HG02973 (cell line): ENCODE measurements at regions not wholly inside any gene's neighbourhood (a gene's known extent, or its start where the extent isn't known, plus 50 kb on each side); places are given as distances from the start of the nearest gene placed in this dataset.
A peak's percentile ranks its signal among the peaks of the same experiment; 100 is the strongest.
"Not testable (repeated sequence)": the region's sequence is repeated elsewhere in the genome, so short reads cannot be mapped to it uniquely, and the experiment has no call there.

Source experiments
- ATAC-seq: cut with Tn5 transposase; IDR thresholded peaks from one replicate; pipeline ENCODE4 v1.9.1; 2021; ENCODE audit warnings: moderate library complexity; ENCODE audit not compliant: unreplicated experiment

DNA sequence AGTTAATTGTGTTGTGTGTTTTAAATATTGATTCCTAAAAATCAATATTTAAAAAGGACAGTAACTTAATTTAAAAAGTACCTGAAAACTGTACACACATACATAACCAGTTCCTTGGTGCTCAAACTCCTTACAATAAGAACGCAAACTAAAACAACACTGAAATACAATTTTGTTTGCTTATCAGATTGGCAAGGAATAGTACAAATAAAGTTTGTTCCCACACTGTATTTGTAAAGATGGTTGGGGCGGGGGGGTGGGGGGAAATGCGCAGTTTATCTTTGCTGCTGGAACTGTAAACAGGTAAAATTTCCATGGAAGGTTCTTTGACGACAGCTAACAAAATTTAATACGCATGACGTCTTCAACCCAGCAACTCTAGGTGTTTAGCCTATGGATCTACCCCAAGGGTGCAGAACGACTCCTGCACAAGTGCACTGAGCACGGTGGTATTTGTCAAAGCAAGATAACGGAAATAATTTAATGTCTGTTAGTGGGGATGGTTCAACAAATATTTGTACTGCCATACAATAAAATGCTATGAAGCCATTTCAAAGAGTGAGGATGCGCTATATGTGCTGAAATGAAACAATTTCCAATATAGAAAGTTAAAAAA is 96.5 kb downstream of the ING1 start:
- ATAC-seq, result no peak

DNA sequence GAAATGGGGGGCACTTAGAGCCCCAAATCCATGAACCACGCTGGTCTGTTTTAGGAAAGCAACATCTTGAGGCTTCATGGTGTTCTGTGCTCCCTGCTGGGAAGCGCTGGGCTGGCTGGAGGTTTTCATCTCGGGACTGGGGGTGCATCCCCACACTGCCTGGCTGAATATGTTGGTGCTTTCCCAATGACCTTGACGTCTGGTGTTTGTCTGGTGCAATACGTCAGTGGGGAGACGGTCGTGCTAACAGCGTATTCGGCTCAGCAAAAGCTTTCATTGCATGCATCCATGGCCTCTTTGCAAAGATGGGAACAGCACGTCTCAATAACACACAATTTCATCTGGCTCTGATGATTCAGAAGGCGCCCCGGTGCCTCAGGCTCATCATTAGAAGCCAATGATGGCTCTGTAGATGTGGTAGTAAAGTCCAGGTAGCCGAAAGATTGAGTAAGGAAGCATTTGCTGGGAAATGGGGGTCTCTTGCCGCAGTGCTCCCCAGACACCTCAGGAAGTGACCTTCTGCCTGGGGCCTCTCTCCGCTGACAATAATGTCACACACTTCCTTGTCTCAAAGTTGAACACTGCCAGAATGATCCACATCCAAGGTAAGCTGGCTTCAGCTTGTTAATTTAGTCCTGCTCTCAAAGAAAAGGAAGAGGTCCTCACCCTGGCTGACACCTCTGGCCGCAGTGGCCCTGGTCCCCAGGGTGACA is 97.7 kb downstream of the ING1 start:
- ATAC-seq, result no peak

DNA sequence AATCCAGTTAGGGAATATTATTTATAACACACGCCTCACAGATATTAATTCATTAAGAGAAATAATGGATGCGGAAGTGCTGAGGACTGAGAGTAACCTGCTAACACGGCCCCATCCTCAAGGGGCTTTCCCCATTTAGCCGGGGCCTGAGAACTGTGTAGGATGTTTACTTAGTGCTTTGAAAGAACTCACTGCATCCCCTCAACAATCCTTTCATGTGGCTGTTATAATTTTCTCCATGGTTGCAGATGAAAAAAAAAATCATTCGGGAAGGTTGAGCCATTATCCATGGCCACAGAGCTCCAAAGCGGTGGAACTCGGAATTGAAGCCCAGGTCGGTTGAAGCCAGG is 98.2 kb downstream of the ING1 start:
- no peak for ATAC-seq

DNA sequence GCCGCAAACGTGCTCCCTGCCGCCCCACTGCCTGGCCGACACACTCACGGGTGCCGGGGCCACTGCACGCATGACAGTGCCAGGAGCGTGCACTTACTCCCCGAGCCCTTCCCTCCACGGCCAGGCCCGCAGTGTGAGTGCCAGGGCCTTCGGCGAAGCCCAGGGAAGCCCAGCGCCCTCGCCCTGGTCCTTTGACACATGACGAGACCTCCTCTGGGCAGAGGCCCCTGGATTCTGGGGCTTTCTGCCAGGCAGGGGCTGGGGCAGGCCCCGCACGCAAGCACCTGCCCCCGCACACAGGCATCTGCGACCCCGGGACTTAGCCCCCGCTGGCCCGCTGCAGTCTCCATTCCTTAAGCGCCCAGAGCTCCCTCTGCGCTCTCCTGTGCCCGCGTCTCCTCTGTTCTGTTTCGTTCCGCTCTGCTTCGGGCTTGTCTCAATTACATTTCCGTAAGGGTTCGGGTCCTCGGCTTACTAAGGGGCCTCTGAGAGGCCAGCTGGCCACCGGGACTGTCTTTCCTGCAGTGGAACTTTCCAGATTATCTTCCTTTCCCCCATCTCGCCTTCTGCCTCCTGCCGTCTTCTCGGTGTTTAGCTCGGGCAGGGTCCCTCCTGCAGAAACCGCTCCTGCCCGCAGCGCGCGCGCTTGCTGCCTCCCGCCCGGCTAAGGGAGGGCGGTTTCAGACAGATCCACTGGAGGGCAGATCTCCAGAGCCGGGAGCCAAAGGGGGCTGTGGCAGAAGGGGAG is 98.8 kb downstream of the ING1 start:
- no peak for ATAC-seq

DNA sequence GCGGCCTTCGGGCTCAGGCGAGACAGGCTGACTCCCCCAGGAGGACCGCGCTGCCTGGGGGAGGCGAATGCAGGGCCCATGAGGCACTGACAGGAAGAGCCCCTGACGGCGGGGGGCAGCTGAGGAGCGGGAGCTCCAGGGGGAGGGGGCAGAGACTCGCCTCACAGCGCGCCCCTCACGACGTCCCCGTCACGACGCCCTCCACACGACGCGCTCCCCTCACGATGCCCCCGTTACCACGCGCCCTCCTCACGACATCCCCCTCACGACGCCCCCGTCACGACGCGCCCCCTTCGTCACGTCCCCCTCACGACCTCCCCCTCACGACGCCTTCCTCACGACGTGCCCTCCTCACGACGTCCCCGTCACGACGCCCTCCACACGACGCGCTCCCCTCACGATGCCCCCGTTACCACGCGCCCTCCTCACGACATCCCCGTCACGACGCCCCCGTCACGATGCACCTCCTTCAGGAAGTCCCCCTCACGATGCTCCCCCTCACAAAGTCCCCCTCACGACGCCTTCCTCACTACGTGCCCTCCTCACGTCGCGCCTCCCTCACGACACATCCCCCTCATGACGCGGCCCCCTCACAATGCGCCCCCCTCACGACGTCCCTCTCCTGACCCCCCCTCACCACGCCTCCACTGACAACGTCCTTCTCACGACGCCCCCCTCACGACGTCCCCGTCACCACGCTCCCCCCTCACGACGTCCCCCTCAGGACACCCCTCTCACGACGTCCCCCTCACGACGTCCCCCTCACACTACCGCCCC is 99.6 kb downstream of the ING1 start:
- ATAC-seq, result no peak

DNA sequence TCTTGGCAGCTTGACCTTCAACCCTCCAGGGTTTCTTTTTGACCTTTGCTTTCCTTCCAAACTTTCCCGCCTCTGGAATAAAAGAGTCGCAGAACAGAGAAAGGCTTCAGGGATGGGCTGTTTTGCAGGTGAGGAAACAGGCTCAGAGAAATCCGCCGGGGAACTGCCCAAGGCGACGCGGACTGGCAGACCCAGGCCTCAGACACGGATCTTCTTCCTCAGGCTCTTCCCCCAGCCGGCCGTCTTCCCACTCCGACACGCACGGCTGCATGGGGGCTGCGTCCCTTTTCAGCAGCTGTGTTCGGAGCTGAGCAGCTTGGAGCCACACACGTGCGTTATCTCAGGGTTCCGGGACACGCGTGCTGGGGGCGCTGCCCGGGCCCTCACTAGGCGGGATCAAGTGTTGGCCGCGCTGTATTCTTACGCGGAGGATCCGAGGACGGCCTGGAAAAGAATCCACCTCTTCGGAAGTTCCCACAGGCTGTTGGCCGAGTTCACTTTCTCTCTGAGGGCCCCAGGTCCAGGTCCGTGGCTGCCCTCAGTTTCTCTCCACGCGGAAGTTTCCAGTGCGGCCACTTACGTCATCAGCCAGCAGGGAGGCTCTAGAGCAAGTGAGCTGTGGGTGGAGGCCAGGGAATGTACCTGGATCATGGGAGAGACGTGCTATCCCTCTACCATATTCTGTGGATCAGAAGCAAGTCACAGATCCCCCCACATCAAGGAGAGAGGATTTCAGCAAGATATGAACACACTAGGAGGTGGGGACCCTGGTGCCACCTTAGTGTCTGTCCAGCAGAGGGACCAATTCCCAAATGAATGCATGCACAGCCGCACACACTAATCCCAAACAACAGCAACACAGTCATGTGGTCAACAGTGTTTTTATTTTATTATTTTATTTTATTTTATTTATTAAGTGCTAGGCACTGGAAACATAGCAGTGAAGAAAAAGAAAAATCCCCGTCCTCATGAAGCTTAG is 100.4 kb downstream of the ING1 start:
- no peak for ATAC-seq

DNA sequence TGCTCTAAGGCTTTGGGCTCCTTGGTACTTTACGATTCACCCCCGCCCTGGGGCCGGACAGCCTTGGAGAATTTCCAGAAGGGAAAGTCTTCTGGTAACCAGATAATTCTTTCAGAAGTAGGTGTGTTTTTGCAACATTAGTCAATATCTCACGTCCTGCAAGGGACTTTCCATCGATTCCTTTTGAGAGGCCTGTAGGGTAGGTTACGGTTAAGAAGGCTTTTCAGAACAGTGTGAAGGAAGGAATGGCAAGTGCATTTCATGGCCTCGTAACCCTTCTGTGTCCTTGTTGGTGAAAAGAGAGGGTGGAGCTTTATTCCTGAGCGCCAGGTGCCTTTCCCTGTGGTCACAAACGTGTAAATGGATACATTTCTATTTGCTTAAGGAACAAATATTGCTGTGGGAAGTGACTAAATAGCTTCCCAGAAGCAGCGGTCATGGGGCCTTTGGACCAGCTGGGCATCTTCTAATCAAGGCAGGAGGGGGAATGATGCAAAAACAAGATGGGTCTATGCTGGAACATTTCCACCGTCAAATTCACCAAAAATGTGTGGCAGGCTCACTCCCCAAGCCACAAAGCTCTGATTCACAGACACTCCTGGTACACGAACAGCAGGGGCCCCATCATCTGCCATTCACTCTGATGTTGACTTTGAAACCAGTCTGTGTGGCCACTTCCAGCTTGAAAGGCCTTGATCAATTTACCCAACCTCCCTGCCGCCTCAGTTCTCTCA is 99.2 kb downstream of the ANKRD10 start:
- ATAC-seq, result no peak

DNA sequence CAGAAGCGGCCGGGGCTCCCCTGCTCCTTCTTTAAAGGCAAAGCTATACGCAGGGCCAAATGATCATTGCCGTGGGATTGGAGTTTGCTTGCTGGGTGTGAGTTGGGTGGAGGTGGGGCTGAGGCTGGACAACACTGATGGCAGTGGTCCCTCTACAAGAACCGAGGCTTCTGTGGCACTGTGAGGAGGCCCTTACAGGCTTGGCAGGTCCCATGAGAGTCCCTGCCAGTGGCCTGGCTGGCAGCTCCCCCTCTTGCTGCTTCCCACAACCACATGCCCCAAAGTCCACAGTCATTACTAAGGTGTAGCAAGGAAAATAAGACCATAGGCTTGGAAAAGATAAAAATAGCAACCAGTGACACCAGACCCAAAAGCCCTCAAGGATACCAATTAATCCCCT is 98.4 kb downstream of the ANKRD10 start:
- no peak for ATAC-seq

DNA sequence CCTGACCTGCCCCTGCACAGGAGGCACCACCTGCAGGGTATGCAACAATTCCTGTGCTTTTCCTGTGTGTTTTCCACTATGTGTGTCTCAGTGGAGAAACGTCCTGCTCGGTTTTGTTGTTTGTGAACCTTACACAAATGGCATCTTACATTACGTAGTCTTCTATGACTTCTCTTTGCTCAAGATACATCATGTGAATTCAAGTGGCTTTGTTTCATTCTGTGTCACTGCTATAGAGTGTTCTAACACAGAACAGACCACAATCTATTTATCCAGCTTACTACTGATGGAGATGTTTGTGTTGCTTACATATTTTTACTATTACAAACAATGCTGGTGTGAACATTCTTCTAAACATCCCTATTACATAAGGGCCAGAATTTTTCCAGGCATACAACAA is 97.7 kb downstream of the ANKRD10 start:
- no peak for ATAC-seq

DNA sequence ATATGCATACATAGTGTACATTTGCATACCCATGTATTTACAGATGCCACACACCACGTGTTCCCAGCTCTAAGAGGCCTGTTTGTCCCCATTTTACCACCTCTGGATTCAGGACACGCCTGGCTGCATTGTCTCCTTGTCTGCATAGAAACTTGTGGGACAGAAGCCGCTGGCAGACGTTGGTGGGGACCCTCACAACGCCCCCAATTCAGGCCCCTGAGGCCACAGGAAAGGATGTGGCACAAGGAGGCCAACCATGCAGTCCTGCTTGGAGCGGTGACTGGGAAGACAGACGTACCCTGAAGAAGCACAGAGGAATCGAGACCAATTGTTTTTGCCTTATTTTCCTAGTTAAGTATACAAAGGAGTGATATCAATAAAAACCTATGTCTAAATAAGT is 96.1 kb downstream of the ANKRD10 start:
- no peak for ATAC-seq

DNA sequence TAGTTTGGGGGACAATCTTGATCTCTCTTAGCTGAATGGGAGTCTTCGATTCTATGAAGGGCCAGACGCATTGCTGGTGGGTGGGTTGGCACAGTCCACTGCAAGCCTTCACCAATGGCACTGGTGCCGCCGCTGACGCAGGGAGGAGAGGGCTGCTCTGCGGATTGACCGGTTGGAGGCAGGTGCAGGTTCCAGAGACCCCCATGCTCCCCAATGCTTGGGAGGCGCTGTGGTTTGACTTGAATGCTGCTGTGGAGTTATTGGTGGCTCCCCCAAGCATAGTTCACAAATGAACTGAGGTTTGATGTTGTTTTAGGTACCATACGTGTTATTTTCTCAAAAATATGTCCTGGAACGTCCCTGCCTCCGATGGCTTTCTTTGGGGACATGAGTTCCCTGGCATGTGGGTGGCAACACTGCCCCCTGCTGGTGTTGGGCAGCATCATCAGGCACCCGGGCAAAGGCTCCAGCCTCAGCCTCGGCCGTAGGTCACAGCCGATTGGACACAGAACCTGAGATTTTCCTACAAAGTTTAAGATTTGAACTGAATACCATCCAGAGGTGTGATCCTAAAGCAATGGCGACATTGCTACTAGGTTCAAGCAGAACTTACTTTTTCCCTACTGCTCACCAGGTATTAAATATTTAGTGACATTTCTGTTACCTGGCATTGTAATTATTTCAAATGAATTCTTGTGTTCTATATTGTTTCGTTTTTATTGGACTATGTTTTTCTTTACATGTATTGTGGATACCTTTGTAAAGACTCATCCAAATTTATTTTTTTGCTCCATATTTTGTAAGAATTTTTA is 95.5 kb downstream of the ANKRD10 start:
- ATAC-seq, result peak; percentile 89

DNA sequence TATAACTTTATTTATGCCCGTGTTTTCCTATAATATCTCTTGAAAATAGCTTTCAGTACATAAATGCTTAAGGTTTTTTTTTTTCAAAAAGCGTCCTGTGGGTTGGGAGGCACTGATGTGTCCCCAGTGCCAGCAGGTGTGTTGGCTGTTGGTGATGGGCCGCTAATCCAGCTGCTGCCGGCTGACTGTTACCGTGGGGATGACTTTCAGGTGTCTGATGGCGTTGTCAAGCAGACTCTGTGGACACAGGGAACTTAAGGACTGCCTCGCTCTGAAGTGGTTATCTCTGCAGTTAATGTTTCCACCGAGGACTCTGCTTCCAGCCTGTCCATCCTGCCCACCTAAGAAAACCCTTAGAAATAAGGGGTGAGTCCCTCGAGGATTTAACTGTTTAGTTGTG is 94.5 kb downstream of the ANKRD10 start:
- ATAC-seq, result no peak

DNA sequence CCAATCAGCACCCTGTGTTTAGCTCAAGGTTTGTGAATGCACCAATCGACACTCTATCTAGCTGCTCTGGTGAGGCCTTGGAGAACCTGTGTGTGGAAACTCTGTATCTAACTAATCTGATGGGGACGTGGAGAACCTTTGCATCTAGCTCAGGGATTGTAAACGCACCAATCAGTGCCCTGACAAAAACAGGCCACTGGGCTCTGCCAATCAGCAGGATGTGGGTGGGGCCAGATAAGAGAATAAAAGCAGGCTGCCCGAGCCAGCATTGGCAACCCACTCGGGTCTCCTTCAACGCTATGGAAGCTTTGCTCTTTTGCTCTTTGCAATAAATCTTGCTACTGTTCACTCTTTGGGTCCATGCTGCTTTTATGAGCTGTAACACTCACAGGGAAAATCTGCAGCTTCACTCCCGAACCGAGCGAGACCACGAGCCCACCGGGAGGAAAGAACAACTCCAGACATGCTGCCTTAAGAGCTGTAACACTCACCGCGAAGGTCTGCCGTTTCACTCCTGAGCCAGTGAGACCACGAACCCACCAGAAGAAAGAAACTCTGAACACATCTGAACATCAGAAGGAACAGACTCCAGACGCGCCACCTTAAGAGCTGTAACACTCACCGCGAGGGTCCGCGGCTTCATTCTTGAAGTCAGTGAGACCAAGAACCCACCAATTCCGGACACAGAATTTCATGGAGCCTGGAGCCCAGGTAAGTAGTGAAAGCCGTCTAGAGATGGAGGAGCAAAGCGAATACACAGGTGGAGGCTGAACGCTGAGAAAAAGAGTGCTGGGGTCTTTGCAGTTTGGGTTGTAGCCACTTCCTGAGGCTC is 92.8 kb downstream of the ANKRD10 start:
- not testable (repeated sequence) for ATAC-seq

DNA sequence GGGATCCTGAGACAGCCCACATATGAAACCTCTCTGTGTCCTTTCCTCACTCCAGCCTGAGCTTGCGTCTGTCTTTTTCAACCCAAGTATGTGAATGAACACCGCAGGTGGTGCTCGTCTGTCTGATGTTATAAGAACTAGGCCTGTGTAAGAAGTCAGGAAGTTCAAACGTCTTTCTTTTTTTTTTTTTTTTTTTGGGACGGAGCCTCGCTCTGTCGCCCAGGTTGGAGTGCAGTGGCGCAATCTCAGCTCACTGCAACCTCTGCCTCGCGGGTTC is 92.3 kb downstream of the ANKRD10 start:
- ATAC-seq, result no peak

DNA sequence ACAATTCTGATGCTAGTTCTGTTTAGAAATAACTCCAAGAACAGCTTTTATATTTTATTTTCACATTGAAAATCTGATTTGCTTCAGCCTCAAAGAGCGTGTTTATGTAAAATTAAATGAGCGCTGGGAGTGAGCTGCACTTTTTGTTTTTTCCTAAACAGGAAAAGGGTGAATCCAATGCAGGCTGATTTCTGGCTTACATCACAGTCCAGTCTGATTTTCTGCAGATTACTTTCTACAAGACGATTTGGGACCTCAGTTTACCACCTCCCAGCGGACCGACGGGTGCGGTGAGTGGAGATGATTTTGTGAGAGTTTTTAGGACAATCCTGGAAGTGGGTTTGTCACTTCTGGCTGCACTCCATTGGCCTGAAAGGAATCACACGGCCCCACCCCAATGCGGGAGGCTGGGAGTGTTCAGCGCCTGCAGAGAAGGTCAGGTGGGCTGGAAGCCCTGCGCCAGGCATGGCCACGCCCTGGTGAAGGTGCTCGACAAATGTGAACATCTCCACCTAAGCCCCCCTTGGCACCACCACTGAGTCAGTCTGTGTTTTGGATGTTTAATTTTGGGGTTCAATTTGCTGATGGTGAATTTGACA is 90.1 kb downstream of the ANKRD10 start:
- no peak for ATAC-seq

DNA sequence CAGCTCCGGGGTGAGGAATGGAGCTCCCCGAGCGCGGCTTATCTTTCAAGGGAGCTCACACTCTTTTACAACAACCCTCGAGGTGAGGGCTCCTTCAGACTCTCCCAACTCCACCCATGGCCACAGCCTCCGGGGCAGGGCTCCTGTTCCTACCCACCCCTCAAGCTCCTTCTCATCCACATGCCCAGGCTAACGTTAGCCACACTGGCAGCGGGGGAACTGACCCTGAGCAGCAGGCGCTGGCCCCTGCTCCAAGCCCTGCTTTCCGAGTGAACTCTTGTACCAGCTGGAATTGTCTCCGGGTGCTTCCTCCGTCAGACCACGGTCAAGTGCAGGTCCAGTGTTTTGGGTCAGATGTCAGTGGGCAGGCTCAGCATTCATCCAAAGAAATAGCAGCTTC is 89.4 kb downstream of the ANKRD10 start:
- ATAC-seq, result no peak

DNA sequence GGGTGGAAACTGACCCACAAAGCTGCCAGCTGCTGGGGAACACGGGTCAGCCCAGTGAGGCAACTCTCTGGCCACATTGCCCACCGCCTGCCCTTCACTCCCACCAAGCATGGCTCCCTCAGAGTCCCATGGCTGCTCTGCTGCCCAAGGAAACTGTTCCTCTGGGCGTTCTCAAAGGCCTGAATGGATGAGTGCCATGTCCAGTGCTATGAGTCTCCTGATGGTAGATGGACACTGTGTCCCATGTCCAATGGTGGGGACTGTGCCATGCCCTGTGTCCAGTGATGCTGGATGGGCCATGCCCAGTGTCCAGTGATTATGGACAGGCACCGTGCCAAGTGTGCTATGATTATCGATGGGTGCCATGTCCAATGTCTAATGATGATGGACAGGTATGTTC is 88.8 kb downstream of the ANKRD10 start:
- no peak for ATAC-seq
